Peyer's patch (tissue), 4 donors: ENCODE measurements at regions not wholly inside any gene's neighbourhood (a gene's known extent, or its start where the extent isn't known, plus 50 kb on each side); places are given as distances from the start of the nearest gene placed in this dataset.

Source experiments
- POLR2A ChIP-seq, 2 donors: fragments of 450-650 bp; IDR thresholded peaks; one replicate each; pipeline ENCODE4 v1.5.1; 2017; ENCODE audit warnings: antibody characterized with exemption in 2 of 2, mild to moderate bottlenecking in 2 of 2, moderate library complexity in 2 of 2
- TF ChIP-seq, protein P1 (sequence below), 6 experiments: fragments of 450-650 bp in 4 of 6; fragments of 200-600 bp in 2 of 6; sonication (generic) in 1 of 6; IDR thresholded peaks; one replicate each; pipeline ENCODE4 v1.5.1; 2017 to 2019; ENCODE audit warnings: antibody characterized with exemption in 6 of 6, mild to moderate bottlenecking in 3 of 6, moderate library complexity in 1 of 6

DNA sequence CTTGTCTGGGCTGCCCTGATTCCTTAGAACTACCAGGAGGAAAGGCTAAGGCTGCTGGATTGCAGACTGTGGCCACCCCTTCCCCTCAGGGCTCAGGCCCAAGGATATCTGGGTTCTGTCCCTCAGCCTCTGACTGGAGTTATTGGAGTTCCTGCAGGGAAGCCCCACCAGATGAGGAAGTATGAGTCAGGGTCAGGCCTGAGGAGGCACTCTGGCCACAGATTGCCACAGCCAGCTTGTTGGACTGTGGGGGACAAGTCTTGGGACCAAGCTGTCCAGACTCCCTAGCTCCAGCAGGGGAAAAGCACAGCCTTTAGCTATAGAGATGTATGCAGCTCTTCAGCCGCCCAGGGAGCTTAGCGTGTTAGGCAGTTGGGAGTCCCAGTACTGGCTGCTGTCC, 381.9 kb upstream of the TOM1L1 start:
- TF ChIP-seq, protein P1, sequence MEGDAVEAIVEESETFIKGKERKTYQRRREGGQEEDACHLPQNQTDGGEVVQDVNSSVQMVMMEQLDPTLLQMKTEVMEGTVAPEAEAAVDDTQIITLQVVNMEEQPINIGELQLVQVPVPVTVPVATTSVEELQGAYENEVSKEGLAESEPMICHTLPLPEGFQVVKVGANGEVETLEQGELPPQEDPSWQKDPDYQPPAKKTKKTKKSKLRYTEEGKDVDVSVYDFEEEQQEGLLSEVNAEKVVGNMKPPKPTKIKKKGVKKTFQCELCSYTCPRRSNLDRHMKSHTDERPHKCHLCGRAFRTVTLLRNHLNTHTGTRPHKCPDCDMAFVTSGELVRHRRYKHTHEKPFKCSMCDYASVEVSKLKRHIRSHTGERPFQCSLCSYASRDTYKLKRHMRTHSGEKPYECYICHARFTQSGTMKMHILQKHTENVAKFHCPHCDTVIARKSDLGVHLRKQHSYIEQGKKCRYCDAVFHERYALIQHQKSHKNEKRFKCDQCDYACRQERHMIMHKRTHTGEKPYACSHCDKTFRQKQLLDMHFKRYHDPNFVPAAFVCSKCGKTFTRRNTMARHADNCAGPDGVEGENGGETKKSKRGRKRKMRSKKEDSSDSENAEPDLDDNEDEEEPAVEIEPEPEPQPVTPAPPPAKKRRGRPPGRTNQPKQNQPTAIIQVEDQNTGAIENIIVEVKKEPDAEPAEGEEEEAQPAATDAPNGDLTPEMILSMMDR (IDR thresholded peaks at IDR 0.05) = no peak
- TF ChIP-seq POLR2A (IDR thresholded peaks at IDR 0.05) = no peak
